H1 (cell line): ENCODE measurements at regions not wholly inside any gene's neighbourhood (a gene's known extent, or its start where the extent isn't known, plus 50 kb on each side); places are given as distances from the start of the nearest gene placed in this dataset.

ENCODE experiments used
- CTCF ChIA-PET: fragments of 300-600 bp; sonication (Branson Sonifier 250); formaldehyde crosslinking; loops from one replicate; lab custom pipeline; 2021; ENCODE audit not compliant: partially characterized antibody; lab: Charles Lee
- POLR2A ChIA-PET: fragments of 300-600 bp; sonication (Branson Sonifier 250); formaldehyde crosslinking; loops from one replicate; lab custom pipeline; 2021; ENCODE audit warnings: inconsistent platforms; ENCODE audit not compliant: partially characterized antibody; lab: Charles Lee
- DNase-seq, 2 experiments: peaks; one replicate each; pipeline versions ENCODE4 v3.0.0 to v3.0.0-alpha.2; 2010 to 2022; ENCODE audit warnings: low spot score in 2 of 2, low read depth in 1 of 2, mixed read lengths in 1 of 2
- FAIRE-seq: peaks from 2 replicates; lab custom pipeline; 2011; peaks lifted over from hg19 to GRCh38; lab: Jason Lieb, UNC
- H2AFZ ChIP-seq: 2 replicates; pipeline ENCODE4 v1.8.1; 2012; ENCODE audit warnings: low read length, inconsistent platforms
- H2AK5ac ChIP-seq: 2 replicates; pipeline ENCODE4 v1.6.1; 2013; ENCODE audit warnings: low read depth, low read length
- H2BK120ac ChIP-seq: replicated peaks from 2 replicates; pipeline ENCODE3; 2013; ENCODE audit warnings: low read depth, low read length, inconsistent platforms
- H2BK12ac ChIP-seq: 2 replicates; pipeline ENCODE4 v1.6.1; 2013; ENCODE audit warnings: low read depth, low read length
- H2BK15ac ChIP-seq: 2 replicates; pipeline ENCODE4 v1.6.1; 2013; ENCODE audit warnings: low read length
- H2BK20ac ChIP-seq: 2 replicates; pipeline ENCODE4 v1.6.1; 2013; ENCODE audit warnings: low read length
- H2BK5ac ChIP-seq: 2 replicates; pipeline ENCODE4 v1.6.1; 2013; ENCODE audit warnings: low read depth, low read length
- H3K14ac ChIP-seq: 2 replicates; pipeline ENCODE4 v1.6.1; 2013; ENCODE audit warnings: inconsistent platforms; ENCODE audit not compliant: insufficient read length
- H3K18ac ChIP-seq: 2 replicates; pipeline ENCODE4 v1.6.1; 2013; ENCODE audit warnings: low read length; ENCODE audit errors: extremely low read depth
- H3K23ac ChIP-seq: 2 replicates; pipeline ENCODE4 v1.6.1; 2013; ENCODE audit warnings: inconsistent platforms; ENCODE audit not compliant: insufficient read length
- H3K23me2 ChIP-seq: 2 replicates; pipeline ENCODE4 v1.6.1; 2013; ENCODE audit warnings: low read depth, low read length
- H3K27ac ChIP-seq: 2 replicates; pipeline ENCODE4 v1.6.1; 2011; ENCODE audit warnings: low read depth, low read length, inconsistent platforms
- H3K27me3 ChIP-seq, 4 experiments: replicated peaks in 1 of 4; 1 replicate in 1 of 4; 2 replicates in 3 of 4; pipeline versions ENCODE4 v1.6.1 to v1.8.1; 2011 to 2013; ENCODE audit warnings: low read length in 3 of 4, mild to moderate bottlenecking in 3 of 4, inconsistent platforms in 2 of 4, mixed read lengths in 2 of 4, moderate library complexity in 1 of 4; ENCODE audit not compliant: control insufficient read depth in 3 of 4, insufficient read depth in 3 of 4; ENCODE audit errors: extremely low read depth in 1 of 4
- H3K36me3 ChIP-seq, 4 experiments: 2 replicates each; pipeline versions ENCODE4 v1.6.1 to v1.8.1; 2011 to 2013; ENCODE audit warnings: mild to moderate bottlenecking in 4 of 4, low read length in 3 of 4, moderate library complexity in 2 of 4, control low read depth in 1 of 4, inconsistent platforms in 1 of 4; ENCODE audit not compliant: insufficient read depth in 4 of 4, control insufficient read depth in 2 of 4
- H3K4ac ChIP-seq: replicated peaks from 2 replicates; pipeline ENCODE3; 2013; ENCODE audit warnings: low read length, low read depth, mixed read lengths, inconsistent platforms; ENCODE audit not compliant: insufficient read length
- H3K4me1 ChIP-seq, 4 experiments: replicated peaks in 1 of 4; 1 replicate in 1 of 4; 2 replicates in 3 of 4; pipeline versions ENCODE4 v1.6.1 to v1.8.1; 2011 to 2013; ENCODE audit warnings: low read length in 3 of 4, inconsistent platforms in 2 of 4, mixed read lengths in 1 of 4; ENCODE audit not compliant: insufficient read depth in 4 of 4, control insufficient read depth in 3 of 4
- H3K4me2 ChIP-seq, 2 experiments: 2 replicates each; pipeline versions ENCODE4 v1.6.1 to v1.8.1; 2011 to 2013; ENCODE audit warnings: low read depth in 2 of 2, low read length in 2 of 2, control low read depth in 1 of 2, inconsistent platforms in 1 of 2, mild to moderate bottlenecking in 1 of 2; ENCODE audit not compliant: insufficient read depth in 1 of 2
- H3K4me3 ChIP-seq, 4 experiments: fragments of 200-600, 300-600 bp in 1 of 4; sonication (generic), shearing (Covaris generic), sonication (Bioruptor Twin) in 1 of 4; 2 replicates each; pipeline versions ENCODE4 v1.5.1 to v1.8.1; 2011 to 2016; ENCODE audit warnings: low read length in 4 of 4, low read depth in 3 of 4, control low read depth in 2 of 4, inconsistent platforms in 2 of 4, mild to moderate bottlenecking in 2 of 4, mixed read lengths in 1 of 4, moderate library complexity in 1 of 4; ENCODE audit not compliant: insufficient read depth in 2 of 4; ENCODE audit errors: extremely low read depth in 1 of 4
- H3K56ac ChIP-seq: replicated peaks from 2 replicates; pipeline ENCODE3; 2013; ENCODE audit warnings: low read depth, mild to moderate bottlenecking, mixed read lengths, low read length, inconsistent platforms; ENCODE audit not compliant: insufficient read length
- H3K79me1 ChIP-seq: 2 replicates; pipeline ENCODE4 v1.6.1; 2013; ENCODE audit warnings: low read depth, low read length, control low read depth
- H3K79me2 ChIP-seq, 2 experiments: 2 replicates each; pipeline versions ENCODE4 v1.6.1 to v1.8.1; 2012 to 2013; ENCODE audit warnings: low read length in 2 of 2, mild to moderate bottlenecking in 2 of 2, inconsistent platforms in 1 of 2; ENCODE audit not compliant: insufficient read depth in 2 of 2, control insufficient read depth in 1 of 2
- H3K9ac ChIP-seq, 4 experiments: replicated peaks in 1 of 4; 1 replicate in 1 of 4; 2 replicates in 3 of 4; pipeline versions ENCODE4 v1.6.1 to v1.8.1; 2011 to 2013; ENCODE audit warnings: low read depth in 3 of 4, low read length in 3 of 4, control low read depth in 2 of 4, mild to moderate bottlenecking in 2 of 4, moderate library complexity in 2 of 4, inconsistent platforms in 1 of 4; ENCODE audit errors: extremely low read depth in 1 of 4
- H3K9me3 ChIP-seq, 2 experiments: 2 replicates each; pipeline versions ENCODE4 v1.6.1 to v1.8.1; 2012 to 2013; ENCODE audit warnings: mild to moderate bottlenecking in 2 of 2, moderate library complexity in 2 of 2, control low read depth in 1 of 2, inconsistent platforms in 1 of 2, low read depth in 1 of 2, low read length in 1 of 2, mixed read lengths in 1 of 2; ENCODE audit not compliant: insufficient read depth in 2 of 2
- H4K20me1 ChIP-seq, 2 experiments: replicated peaks in 1 of 2; 2 replicates each; pipeline versions ENCODE3 to v1.8.1; 2011 to 2013; ENCODE audit warnings: inconsistent platforms in 2 of 2, low read length in 2 of 2, mild to moderate bottlenecking in 1 of 2; ENCODE audit not compliant: insufficient read depth in 2 of 2, control insufficient read depth in 1 of 2
- H4K5ac ChIP-seq: 2 replicates; pipeline ENCODE4 v1.6.1; 2013; ENCODE audit warnings: low read length, low read depth, mixed read lengths, inconsistent platforms; ENCODE audit not compliant: insufficient read length
- H4K8ac ChIP-seq: 2 replicates; pipeline ENCODE4 v1.8.0; 2013; ENCODE audit warnings: mild to moderate bottlenecking, moderate library complexity, low read length, inconsistent platforms; ENCODE audit not compliant: insufficient read depth; ENCODE audit errors: extremely low read depth
- H4K91ac ChIP-seq: replicated peaks from 2 replicates; pipeline ENCODE3; 2013; ENCODE audit warnings: low read length, mixed read lengths, inconsistent platforms; ENCODE audit not compliant: insufficient read length
- GTF2F1 ChIP-seq: IDR thresholded peaks from 2 replicates; pipeline ENCODE4 v1.6.1; 2012; ENCODE audit warnings: low read depth, low read length, improper control_type of control experiment, borderline replicate concordance
- HDAC2 ChIP-seq, 2 experiments: fragments of 300-600 bp in 1 of 2; sonication (generic) in 1 of 2; IDR thresholded peaks; 2 replicates each; pipeline ENCODE4 v1.6.1; 2011 to 2012; ENCODE audit warnings: low read depth in 2 of 2, low read length in 2 of 2, mild to moderate bottlenecking in 2 of 2, moderate library complexity in 2 of 2, borderline replicate concordance in 1 of 2, inconsistent platforms in 1 of 2
- HDAC6 ChIP-seq: IDR thresholded peaks from one replicate; pipeline ENCODE4 v1.7.1; 2012; ENCODE audit warnings: low read depth, mild to moderate bottlenecking, inconsistent platforms, low read length, moderate library complexity
- JUN ChIP-seq: IDR thresholded peaks from 2 replicates; pipeline ENCODE4 v1.6.1; 2011; ENCODE audit warnings: low read depth, mild to moderate bottlenecking, improper control_type of control experiment, low read length
- KDM5A ChIP-seq: fragments of 200-600 bp; IDR thresholded peaks from 2 replicates; pipeline ENCODE4 v1.7.1; 2012; ENCODE audit warnings: mild to moderate bottlenecking, low read length, inconsistent platforms, mixed read lengths
- PHF8 ChIP-seq: fragments of 200-600 bp; sonication (generic); conservative IDR thresholded peaks from 2 replicates; pipeline ENCODE4 v1.7.1; 2012; ENCODE audit warnings: low read depth, mild to moderate bottlenecking, inconsistent platforms, low read length, moderate library complexity
- RFX5 ChIP-seq: IDR thresholded peaks from 2 replicates; pipeline ENCODE4 v1.6.1; 2011; ENCODE audit warnings: low read depth, low read length, improper control_type of control experiment, borderline replicate concordance
- SP1 ChIP-seq: IDR thresholded peaks from 2 replicates; pipeline ENCODE4 v1.6.1; 2011; ENCODE audit warnings: low read depth, low read length
- SRF ChIP-seq: IDR thresholded peaks from 2 replicates; pipeline ENCODE4 v1.6.1; 2011; ENCODE audit warnings: mild to moderate bottlenecking, low read depth, low read length, moderate library complexity
- SUZ12 ChIP-seq: fragments of 200-600 bp; sonication (generic); IDR thresholded peaks from 2 replicates; pipeline ENCODE4 v1.6.1; 2012; ENCODE audit warnings: mild to moderate bottlenecking, inconsistent platforms, low read length, moderate library complexity, mixed read lengths
- TBP ChIP-seq: IDR thresholded peaks from 2 replicates; pipeline ENCODE4 v1.6.1; 2011; ENCODE audit warnings: low read depth, low read length, improper control_type of control experiment
- ZNF274 ChIP-seq: IDR thresholded peaks from 2 replicates; pipeline ENCODE4 v1.7.0; 2012; ENCODE audit warnings: low read length, borderline replicate concordance; ENCODE audit errors: extremely low read depth
- WGBS, 2 experiments: shearing (Covaris generic) in 1 of 2; methylation state at CpG; one replicate each; pipeline versions ENCODE4 v1.1.6 to v1.1.7; 2013 to 2015; ENCODE audit warnings: low lambda C conversion rate in 2 of 2, mixed read lengths in 2 of 2, inconsistent platforms in 1 of 2, low coverage in 1 of 2, missing lambda C conversion rate in 1 of 2; ENCODE audit not compliant: insufficient replicate concordance in 2 of 2, insufficient coverage in 1 of 2, insufficient read length in 1 of 2; ENCODE audit errors: extremely low coverage in 1 of 2, missing lambda C conversion rate in 1 of 2; 5-methylcytosine and 5-hydroxymethylcytosine counted together
- TF ChIP-seq, protein P1 (sequence below): IDR thresholded peaks from 2 replicates; pipeline ENCODE4 v1.6.1; 2011; ENCODE audit warnings: low read depth, mild to moderate bottlenecking, low read length; ENCODE audit not compliant: insufficient read depth
- TF ChIP-seq, protein P2 (sequence below): IDR thresholded peaks from 2 replicates; pipeline ENCODE4 v1.6.1; 2012; ENCODE audit warnings: inconsistent platforms

DNA sequence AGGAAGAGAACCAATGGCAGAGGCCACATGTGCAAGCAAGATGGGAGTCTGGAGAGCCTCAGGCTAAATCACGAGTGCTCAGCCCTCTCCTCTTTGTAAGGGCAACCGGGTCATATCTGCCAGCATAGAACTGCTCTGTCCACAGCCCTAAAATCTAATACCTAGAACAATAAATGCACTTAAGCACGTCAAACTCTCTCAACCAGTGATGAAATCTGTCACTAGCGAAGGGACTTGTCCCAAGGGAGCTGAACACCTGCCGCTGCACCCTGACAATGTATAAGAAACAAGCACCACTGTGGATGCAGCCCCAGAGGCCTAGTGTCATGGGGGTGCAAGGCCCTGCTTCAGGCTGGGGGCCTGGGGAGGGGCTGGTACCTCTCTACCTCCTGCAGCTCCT is 82.5 kb downstream of the PRL start:
- no peak overlapping the region for H3K14ac ChIP-seq
- no peak overlapping the region for H3K4me2 ChIP-seq
- no peak overlapping the region for H2BK12ac ChIP-seq
- no peak overlapping the region for H2AK5ac ChIP-seq
- DNase-seq = no peak
- H3K79me1 ChIP-seq = no peaks in the 10 kb centered on the region; the same call in 1 of the 2 replicates
- 0 out of 4 replicates have a peak, but pooled peaks cover 0 to 2% of the 10 kb centered on the region in 2 experiments for H3K9me3 ChIP-seq
- no peak overlapping the region for H4K91ac ChIP-seq
- H3K36me3 ChIP-seq = no peaks in the 10 kb centered on the region
- ChIA-PET CTCF (interaction anchor here (1.3 kb wide), 1 partner anchor 13 kb away, joined by 3 read pairs; no protein-coding TSS in a partner anchor), POLR2A (no interaction called here)
- no peak overlapping the region for H2BK15ac ChIP-seq
- H3K56ac ChIP-seq = no peak overlapping the region
- H3K4me3 ChIP-seq = no peak overlapping the region
- no peaks in the 10 kb centered on the region; a peak in 1 of 7 replicates for H3K4me1 ChIP-seq
- no peak overlapping the region for H2AFZ ChIP-seq
- no peak overlapping the region for H2BK120ac ChIP-seq
- no peak overlapping the region for H4K5ac ChIP-seq
- H4K20me1 ChIP-seq = no peaks in the 10 kb centered on the region
- no peak overlapping the region for H3K4ac ChIP-seq
- H2BK5ac ChIP-seq = no peak overlapping the region
- H3K18ac ChIP-seq = no peak overlapping the region
- H4K8ac ChIP-seq = no peak overlapping the region
- FAIRE-seq = no peak
- H3K27me3 ChIP-seq = no peaks in the 10 kb centered on the region
- H2BK20ac ChIP-seq = no peak overlapping the region
- no peak overlapping the region for H3K27ac ChIP-seq
- no peak overlapping the region for H3K9ac ChIP-seq
- H3K23me2 ChIP-seq = no peaks in the 10 kb centered on the region
- H3K79me2 ChIP-seq = no peaks in the 10 kb centered on the region
- WGBS, 2 experiments = 93% methylated on average over 4 of the region's 5 CpGs; no CpG with 5 or more reads in 1 of the 2 experiments
- H3K23ac ChIP-seq = no peak overlapping the region
- TF ChIP-seq ZNF274 (no peak), RFX5 (no peak), SUZ12 (no peak), JUN (no peak), KDM5A (no peak), HDAC2 (IDR thresholded peaks at IDR 0.05; ENCODE audit: borderline replicate concordance in 1 of 2, low read depth in 2 of 2, low read length in 2 of 2) (no peak), PHF8 (no peak), SRF (no peak), TBP (no peak), HDAC6 (no peak), SP1 (no peak), GTF2F1 (no peak)
- TF ChIP-seq, protein P1, sequence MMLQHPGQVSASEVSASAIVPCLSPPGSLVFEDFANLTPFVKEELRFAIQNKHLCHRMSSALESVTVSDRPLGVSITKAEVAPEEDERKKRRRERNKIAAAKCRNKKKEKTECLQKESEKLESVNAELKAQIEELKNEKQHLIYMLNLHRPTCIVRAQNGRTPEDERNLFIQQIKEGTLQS = no peak
- TF ChIP-seq, protein P2, sequence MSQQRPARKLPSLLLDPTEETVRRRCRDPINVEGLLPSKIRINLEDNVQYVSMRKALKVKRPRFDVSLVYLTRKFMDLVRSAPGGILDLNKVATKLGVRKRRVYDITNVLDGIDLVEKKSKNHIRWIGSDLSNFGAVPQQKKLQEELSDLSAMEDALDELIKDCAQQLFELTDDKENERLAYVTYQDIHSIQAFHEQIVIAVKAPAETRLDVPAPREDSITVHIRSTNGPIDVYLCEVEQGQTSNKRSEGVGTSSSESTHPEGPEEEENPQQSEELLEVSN = no peak
